Dermis microvascular lymphatic vessel endothelial cell (primary cell): ENCODE measurements at regions not wholly inside any gene's neighbourhood (a gene's known extent, or its start where the extent isn't known, plus 50 kb on each side); places are given as distances from the start of the nearest gene placed in this dataset.

Experiments used
- DNase-seq, 2 donors: peaks; one replicate each; pipeline versions ENCODE4 v3.0.0 to v3.0.0-alpha.2; 2010; ENCODE audit warnings: low read depth in 2 of 2

GRCh38 chr13:48181482-48182145 lies 51.4 kb upstream of the ITM2B start:
- DNase-seq: no peak

- DNase-seq: peak; percentile 43 to 46
Measured at GRCh38 chr13:48178126-48178525, 54.9 kb upstream of the ITM2B start.

GRCh38 chr13:48176781-48177180 lies 56.2 kb upstream of the ITM2B start:
- DNase-seq: no peak

- no peak for DNase-seq
Measured at GRCh38 chr13:48175185-48175584, 57.8 kb upstream of the ITM2B start.

GRCh38 chr13:48167866-48168265 lies 65.1 kb upstream of the ITM2B start:
- DNase-seq: no peak

GRCh38 chr13:48165727-48166126 lies 67.3 kb upstream of the ITM2B start:
- no peak for DNase-seq

DNA sequence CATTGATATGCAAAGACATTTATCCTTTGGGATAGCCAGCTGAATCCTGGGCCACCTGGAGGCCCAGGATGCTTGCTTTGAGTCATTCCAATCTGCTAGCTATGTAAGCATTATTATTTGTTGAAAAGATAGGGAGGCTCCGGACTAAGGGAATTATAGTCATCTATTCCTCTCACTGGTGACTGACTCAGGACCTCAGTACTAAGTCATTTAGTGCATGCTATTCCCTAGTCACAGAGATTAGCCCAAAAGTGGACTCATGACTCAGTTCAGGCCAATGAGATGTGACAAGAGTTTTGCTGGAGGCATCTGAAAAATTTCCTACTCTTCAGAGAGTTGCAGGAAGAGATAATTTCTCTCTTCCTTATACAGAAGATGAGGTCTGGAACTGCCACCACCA lies 67.9 kb upstream of the ITM2B start:
- no peak for DNase-seq

DNA sequence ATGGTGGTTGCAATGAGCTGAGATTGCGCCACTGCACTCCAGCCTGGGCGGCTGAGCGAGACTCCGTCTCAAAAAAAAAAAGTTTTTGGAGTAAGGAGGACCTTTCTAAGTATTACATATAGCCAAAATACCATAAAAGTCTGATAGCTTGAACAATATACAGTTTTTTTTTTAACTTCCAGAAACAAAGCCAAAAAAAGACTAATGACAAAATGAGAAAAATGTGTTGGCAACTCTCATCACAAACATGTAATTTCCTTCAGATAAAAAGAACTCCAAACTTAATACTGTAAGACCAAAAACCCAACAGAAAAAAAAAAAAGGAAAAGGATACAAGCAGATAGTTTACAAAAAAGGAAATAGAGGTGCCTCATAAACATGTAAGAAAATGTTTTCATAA lies 68.2 kb upstream of the MED4 start:
- DNase-seq: no peak

DNA sequence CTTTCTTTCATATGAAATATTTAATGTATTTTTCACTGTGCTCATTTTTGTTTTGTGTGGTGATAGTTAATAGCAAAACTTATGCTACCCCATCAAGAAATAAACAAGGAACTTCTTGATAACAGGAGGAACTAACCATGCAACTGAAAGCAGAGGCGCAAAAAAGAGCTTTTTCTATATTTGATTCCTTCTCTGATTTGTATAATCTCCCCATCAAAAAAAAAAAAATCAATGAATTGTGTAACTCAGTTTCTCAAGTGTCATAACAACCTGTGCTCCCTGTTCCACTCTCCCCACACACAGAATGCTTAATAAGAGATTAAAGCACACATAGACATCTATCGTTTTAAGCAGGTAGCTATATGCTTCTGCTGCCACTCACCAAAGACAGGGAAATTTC lies 67.3 kb upstream of the MED4 start:
- DNase-seq: no peak

- DNase-seq: peak; percentile 78 to 89
Measured at GRCh38 chr13:48161530-48162179, 66.8 kb upstream of the MED4 start.

DNA sequence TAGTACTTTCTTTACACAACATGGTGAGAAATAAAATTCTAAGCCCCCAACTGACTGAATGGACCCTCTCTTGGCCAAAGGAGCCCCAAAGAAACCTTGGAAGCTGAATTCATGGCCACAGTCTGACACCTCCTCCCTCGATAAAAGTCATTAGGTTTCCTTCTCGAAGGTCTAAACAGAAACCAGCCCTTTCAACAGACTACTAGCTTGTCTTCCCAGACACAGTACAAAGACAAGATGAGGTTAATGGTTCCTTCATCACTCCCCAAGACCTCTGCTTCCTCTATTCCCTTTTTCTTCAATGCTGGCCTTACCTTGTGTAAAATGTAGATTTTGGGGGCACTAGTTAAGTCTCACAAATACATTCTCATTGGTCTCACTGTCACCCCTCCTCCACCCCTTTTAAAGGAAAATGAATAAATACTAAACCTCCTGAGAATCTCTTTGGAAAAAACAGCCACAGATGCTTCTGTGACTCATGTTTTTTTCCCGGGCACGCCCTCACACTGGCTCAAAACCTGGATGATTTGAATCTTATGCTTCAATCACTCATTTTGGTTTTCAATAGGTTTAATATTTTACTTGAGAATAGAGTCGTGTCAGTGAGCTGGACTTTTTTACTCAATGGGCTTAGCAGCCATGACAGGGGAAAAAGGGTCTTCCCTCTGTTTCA lies 65.8 kb upstream of the MED4 start:
- DNase-seq: peak; percentile 47 to 75

DNA sequence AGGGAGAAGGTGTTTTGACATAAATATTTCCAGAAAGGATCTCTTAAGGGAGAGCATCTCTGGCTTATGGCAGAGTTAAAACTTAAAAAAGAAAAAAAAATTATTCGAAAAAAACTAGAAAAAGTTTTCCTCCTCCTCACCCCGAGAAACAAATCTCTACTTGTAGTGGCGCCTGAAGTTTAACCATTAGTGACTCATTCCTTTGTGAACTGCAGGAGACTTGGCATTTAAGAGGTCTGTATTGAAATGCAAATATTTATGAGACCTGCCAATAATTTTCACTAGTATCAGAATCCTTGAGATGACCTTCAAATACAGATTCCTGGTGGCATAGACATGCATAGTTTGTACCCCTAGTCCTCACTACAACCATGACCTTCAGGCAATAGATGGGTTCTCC lies 64.9 kb upstream of the MED4 start:
- DNase-seq: peak in 1 of 2 donors; percentile 17

GRCh38 chr13:48159401-48159800 lies 64.5 kb upstream of the MED4 start:
- no peak for DNase-seq

DNA sequence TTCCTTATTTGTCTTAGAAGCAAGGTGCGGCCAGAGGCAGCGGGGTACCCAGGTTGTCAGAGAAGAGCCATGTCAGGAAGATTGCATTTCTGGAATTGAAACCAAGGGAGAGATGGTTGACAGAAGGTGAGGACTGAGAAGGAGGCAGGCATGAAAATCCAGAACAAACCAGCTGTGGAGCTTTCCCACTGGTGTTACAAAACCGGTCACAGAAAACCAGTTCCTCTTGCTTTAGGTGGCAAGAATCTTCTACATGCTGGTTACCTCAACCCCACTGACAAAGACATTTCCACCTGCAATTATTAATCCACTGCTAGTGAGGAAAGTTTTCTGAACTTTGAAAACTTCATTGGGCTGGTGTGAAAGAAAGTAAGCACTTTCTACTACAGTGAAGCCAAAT lies 64.0 kb upstream of the MED4 start:
- DNase-seq: no peak

DNA sequence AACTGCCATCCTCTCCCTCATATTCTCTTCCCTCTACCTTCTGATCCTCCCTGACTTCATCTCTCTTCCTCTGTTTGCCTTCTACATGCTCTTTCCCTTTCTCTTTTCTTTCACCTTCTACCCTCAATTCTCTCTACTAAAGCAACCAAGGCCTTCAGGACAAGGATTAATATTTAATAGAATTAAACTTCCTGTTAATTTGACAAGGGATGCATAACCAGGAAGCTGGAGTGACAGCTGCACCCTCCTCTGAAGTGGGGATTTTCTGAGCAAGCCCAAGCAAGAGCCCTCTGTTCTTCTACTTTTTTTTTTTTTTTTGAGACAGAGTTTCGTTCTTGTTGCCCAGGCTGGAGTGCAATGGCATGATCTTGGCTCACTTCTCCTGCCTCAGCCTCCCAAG lies 63.4 kb upstream of the MED4 start:
- no peak for DNase-seq

GRCh38 chr13:48156466-48156865 lies 61.6 kb upstream of the MED4 start:
- DNase-seq: no peak

DNA sequence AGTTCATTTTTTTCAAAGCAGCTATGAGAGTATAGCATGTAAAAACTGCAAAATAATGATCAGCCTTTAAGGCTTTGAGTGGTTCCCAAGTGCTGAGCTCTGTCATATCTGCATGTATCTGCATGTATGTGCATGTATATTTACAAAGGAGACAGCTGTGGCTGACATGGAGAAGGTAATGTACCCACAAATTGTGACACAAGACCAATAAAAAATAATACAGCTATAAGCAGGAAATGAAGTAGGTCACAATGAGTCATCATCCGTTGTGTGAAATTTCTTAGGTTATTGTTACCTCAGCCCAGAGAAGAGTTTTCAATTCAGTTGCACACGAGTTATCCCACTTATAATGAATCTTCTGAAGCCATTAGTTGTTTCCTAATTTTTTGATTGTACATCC lies 60.9 kb upstream of the MED4 start:
- peak; percentile 80 to 89 for DNase-seq

DNA sequence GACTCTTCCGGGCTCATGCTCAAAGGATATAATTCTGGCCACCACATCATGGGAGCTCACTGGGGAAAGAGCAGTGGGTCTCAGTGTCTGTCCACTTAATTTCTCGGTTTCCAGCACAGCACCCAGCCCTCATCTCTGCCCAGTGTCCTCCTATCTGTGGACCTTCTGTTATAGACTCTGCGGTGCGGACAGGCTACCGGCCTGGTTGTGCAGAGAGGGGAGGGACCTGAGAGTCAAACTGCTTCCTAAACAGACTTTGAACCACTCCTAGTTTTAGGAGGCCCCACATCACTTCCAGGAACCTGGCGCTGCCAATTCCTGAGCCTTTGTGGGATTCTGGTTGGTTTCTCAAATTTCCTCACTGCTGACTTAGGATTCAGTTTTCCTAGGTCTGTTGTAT lies 59.8 kb upstream of the MED4 start:
- no peak for DNase-seq

- no peak for DNase-seq
Measured at GRCh38 chr13:48153186-48153585, 58.3 kb upstream of the MED4 start.

GRCh38 chr13:48151363-48152161 lies 56.7 kb upstream of the MED4 start:
- no peak for DNase-seq

DNA sequence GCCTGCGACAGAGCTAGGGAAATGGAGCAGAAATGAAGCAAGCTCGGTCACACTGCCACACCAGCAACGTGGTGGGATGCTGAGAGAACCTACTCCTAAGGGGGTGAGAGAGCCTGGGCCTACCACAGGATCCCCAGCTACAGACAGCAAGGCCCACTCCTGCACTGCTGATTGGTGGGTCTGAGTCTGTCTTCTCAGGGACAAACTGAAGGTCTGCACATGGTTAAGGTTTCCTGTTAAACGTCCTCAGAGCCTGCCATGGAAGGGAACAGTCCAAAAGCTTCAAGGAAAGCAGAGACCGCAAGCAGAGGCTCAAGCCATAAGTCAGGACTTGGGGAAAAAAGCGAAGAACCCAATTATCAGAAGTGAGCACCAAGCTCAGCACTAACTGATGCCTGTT lies 53.5 kb upstream of the MED4 start:
- no peak for DNase-seq

- no peak for DNase-seq
Measured at GRCh38 chr13:48146636-48147035, 51.7 kb upstream of the MED4 start.
